Kidney (tissue), 13 donors: ENCODE measurements at regions not wholly inside any gene's neighbourhood (a gene's known extent, or its start where the extent isn't known, plus 50 kb on each side); places are given as distances from the start of the nearest gene placed in this dataset.
A peak's percentile ranks its signal among the peaks of the same experiment; 100 is the strongest.

Experiments used
- DNase-seq, 5 donors: peaks; one replicate each; pipeline ENCODE4 v3.0.0-alpha.2; 2013 to 2020
- FAIRE-seq: peaks from 2 replicates; lab custom pipeline; 2012; peaks lifted over from hg19 to GRCh38; lab: Jason Lieb, UNC
- H3K27ac ChIP-seq, 2 donors: one replicate each; pipeline ENCODE4 v1.7.0; 2013; ENCODE audit warnings: low read depth in 2 of 2, low read length in 2 of 2, inconsistent platforms in 1 of 2
- H3K27me3 ChIP-seq: one replicate; pipeline ENCODE4 v1.7.1; 2013; ENCODE audit warnings: low read length, inconsistent platforms; ENCODE audit not compliant: control insufficient read depth, insufficient read depth
- H3K36me3 ChIP-seq, 3 donors: one replicate each; pipeline versions ENCODE4 v1.7.0 to v1.7.1; 2013; ENCODE audit warnings: low read length in 3 of 3, control low read depth in 1 of 3, inconsistent platforms in 1 of 3; ENCODE audit not compliant: insufficient read depth in 3 of 3, control insufficient read depth in 2 of 3
- H3K4me1 ChIP-seq, 3 donors: one replicate each; pipeline versions ENCODE4 v1.7.0 to v1.7.1; 2013; ENCODE audit warnings: low read length in 3 of 3, inconsistent platforms in 1 of 3, low read depth in 1 of 3; ENCODE audit not compliant: control insufficient read depth in 2 of 3, insufficient read depth in 2 of 3
- H3K4me3 ChIP-seq, 3 donors: one replicate each; pipeline versions ENCODE4 v1.7.0 to v1.8.1; 2013; ENCODE audit warnings: low read length in 3 of 3, control low read depth in 1 of 3, inconsistent platforms in 1 of 3
- H3K9ac ChIP-seq, 3 donors: one replicate each; pipeline versions ENCODE4 v1.7.0 to v1.7.1; 2013; ENCODE audit warnings: low read length in 3 of 3, control low read depth in 1 of 3, inconsistent platforms in 1 of 3
- H3K9me3 ChIP-seq, 3 donors: one replicate each; pipeline versions ENCODE4 v1.7.0 to v1.7.1; 2013; ENCODE audit warnings: low read length in 3 of 3, control low read depth in 1 of 3, inconsistent platforms in 1 of 3; ENCODE audit not compliant: control insufficient read depth in 2 of 3, insufficient read depth in 1 of 3
- intact Hi-C: fragments of 100-400 bp; cut with DNase I; formaldehyde crosslinking; loops from one replicate; pipeline ENCODE4 v1.11.1; 2022
- TF ChIP-seq, protein P1 (sequence below): IDR thresholded peaks from 3 replicates; pipeline ENCODE4 v1.5.1; 2012; ENCODE audit warnings: mild to moderate bottlenecking, moderate library complexity, borderline replicate concordance; ENCODE audit not compliant: insufficient read depth; ENCODE audit errors: extremely low read depth
- donor health status: control.
- donor health status: control.
- donor health status: control.
- donor health status: control.
- donor health status: control.
- donor health status: DM: yes; HTN: yes; CAD: no.
- donor health status: Normal renal cell carcinoma (clear cell type).

DNA sequence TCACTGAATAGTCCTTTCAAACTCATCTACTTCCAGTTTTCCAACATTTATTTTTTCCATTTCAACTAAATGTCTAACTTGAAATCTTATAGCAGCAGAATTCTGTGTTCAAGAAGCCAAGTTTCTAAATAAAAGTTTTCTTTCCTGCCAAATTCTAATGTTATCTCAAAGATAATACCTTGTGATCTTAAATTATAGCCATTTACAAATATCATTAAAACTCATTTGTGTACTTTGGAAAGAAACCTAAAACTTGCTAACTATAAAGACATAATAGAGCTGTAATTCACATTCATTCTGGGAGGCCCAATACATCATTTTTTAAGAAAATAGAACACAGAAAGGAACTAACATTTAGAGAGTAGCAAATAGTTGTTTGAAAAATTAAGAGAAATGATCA lies 83.9 kb downstream of the MAD2L1 start:
- Histone ChIP-seq H3K27me3 (no peaks in the 10 kb centered on the region), H3K9ac (no peak overlapping the region), H3K9me3 (no peaks in the 10 kb centered on the region), H3K4me3 (no peak overlapping the region), H3K4me1 (no peaks in the 10 kb centered on the region), H3K36me3 (no peaks in the 10 kb centered on the region), H3K27ac (no peak overlapping the region)
- TF ChIP-seq, protein P1, sequence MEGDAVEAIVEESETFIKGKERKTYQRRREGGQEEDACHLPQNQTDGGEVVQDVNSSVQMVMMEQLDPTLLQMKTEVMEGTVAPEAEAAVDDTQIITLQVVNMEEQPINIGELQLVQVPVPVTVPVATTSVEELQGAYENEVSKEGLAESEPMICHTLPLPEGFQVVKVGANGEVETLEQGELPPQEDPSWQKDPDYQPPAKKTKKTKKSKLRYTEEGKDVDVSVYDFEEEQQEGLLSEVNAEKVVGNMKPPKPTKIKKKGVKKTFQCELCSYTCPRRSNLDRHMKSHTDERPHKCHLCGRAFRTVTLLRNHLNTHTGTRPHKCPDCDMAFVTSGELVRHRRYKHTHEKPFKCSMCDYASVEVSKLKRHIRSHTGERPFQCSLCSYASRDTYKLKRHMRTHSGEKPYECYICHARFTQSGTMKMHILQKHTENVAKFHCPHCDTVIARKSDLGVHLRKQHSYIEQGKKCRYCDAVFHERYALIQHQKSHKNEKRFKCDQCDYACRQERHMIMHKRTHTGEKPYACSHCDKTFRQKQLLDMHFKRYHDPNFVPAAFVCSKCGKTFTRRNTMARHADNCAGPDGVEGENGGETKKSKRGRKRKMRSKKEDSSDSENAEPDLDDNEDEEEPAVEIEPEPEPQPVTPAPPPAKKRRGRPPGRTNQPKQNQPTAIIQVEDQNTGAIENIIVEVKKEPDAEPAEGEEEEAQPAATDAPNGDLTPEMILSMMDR: no peak
- intact Hi-C loops: no loop called here
- peak in 1 of 5 donors; percentile 58 for DNase-seq
- FAIRE-seq: no peak

GRCh38 chr4:119980456-119980855 lies 86.2 kb downstream of the MAD2L1 start:
- no peaks in the 10 kb centered on the region for H3K27me3 ChIP-seq
- FAIRE-seq (no peak), DNase-seq (no peak)
- H3K9me3 ChIP-seq: no peaks in the 10 kb centered on the region
- intact Hi-C loops: no loop called here
- no peaks in the 10 kb centered on the region for H3K36me3 ChIP-seq
- H3K4me1 ChIP-seq: no peaks in the 10 kb centered on the region
- TF ChIP-seq, protein P1: no peak
- no peak overlapping the region for H3K9ac ChIP-seq
- no peak overlapping the region for H3K27ac ChIP-seq
- no peak overlapping the region for H3K4me3 ChIP-seq

DNA sequence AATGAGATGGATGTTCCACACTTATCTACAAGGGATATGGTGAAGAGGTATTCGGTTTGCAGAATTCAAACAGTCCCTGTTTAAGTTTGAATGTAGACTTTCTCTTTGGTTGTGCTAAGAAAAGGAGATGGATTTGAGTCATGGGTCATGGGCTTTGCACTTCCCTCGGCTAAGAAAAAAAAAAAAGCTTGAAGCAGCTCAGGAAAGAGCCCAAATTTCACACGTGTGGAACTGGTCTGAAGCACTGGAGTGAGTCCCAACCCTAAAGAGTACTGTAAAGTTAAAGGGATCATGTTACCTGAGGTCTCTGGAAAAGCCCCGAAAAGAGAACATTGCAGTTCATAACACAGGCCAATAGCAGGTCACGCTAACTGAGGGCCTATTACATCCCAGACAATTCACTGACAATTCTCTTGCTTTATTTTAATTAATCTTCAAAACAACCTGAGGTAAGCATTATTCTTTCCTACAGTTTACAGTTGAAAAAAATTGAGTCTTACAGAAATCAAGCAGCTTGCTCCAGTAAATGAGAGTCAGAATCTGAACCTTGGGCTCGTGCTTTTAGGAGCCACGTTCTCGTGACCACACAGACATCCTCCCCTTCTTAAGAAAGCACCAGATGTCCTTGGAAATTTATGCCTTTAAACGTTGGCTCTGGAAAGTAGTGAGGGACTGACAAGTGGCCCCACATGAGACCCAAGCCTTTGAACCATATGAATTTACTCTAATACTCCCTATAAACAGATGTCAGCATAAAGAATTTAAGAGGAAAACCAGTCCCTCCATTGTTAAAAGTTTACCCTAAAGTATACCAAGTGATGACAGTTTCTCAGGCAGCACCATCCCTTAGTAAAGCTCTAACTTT lies 89.3 kb downstream of the MAD2L1 start:
- no peaks in the 10 kb centered on the region for H3K27me3 ChIP-seq
- no peak for FAIRE-seq

More for the DNA sequence above, 89.3 kb downstream of the MAD2L1 start:
- TF ChIP-seq, protein P1: no peak
- H3K4me1 ChIP-seq: no peaks in the 10 kb centered on the region
- H3K4me3 ChIP-seq: no peak overlapping the region
- intact Hi-C loops: no loop called here
- no peak overlapping the region for H3K27ac ChIP-seq
- no peaks in the 10 kb centered on the region for H3K36me3 ChIP-seq
- H3K9ac ChIP-seq: no peak overlapping the region
- no peaks in the 10 kb centered on the region for H3K9me3 ChIP-seq
- peak in 3 of 5 donors; percentile 10 to 58 (median 54) for DNase-seq
